ENCODE measurements at regions not wholly inside any gene's neighbourhood (a gene's known extent, or its start where the extent isn't known, plus 50 kb on each side); places are given as distances from the start of the nearest gene placed in this dataset.

DNA sequence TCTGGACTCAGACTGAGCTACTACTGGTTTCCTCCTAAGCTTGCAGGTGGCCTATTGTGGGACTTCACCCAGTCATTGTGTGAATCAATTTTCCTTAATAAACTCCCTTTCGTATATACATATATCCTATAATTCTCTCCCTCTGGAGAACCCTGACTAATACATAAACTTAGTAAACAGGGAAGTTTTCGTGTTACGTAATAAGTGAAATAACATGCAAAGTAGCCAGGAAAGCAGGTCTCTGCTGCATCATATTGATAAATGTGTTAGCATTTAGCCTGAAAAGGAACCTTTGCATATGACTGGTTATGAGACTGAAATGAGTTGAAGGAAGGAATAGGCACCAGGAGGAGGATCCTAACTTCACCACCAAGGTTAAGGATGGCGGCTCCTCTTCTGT is 527.2 kb upstream of the FAM98A start:
- no peak for DNase-seq

DNA sequence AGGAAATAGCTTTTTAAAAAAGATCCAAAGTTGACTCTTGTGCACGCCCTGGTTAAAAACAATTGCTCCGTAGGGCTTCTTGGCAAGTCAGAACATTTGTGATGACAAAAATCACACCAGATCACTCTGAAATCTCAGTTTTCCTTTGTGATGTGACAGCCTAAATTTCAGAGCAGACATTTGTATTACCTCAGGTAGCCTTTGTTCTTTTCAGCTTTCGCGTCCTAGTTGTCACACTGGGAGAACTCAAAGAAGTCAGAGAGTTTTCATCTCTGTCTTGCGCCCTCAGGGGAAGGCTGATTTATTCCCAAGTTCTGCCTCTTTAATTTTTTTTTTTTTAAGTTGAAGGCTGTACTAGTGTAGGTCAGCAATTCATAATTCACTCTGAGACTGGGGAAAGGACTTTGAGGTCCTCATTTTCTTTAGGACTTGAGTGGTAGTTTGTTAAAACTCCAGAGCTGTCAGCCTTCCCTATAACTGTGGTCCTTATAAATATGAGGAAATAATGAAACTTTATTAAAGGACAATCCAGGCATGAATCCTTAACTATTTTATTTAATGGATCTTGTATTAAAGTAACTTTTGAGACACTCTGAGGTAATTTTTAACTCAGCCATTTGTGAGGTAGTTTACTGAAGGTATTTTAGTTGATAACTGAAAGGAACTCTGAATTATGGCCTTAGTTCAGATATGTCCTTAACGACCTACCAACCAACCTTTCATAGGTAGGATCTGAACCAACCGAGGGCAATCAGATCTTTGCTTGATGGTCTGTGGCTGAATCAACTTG is 525.1 kb upstream of the FAM98A start:
- no peak for DNase-seq

DNA sequence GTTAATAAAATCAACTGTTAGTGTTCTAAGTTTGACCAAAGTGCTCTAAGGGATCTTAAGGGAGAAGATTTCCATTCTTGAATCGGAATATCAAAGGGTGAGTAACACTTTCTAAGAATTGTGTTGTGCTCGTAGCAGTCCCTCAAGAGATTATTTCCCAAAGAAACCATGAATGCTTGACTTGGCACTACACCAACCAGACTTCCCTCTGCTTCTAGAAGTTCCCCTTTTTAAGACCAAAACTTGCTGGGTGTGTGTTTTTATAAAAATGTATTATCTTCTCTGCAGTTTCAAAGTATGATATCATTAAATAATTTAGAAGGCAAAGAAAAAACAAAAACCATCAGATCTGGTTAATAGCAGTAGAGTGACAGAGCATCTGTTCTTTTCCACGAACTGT is 522.0 kb upstream of the FAM98A start:
- DNase-seq: no peak

GRCh38 chr2:34115076-34115475 is 516.0 kb upstream of the FAM98A start:
- DNase-seq: no peak

DNA sequence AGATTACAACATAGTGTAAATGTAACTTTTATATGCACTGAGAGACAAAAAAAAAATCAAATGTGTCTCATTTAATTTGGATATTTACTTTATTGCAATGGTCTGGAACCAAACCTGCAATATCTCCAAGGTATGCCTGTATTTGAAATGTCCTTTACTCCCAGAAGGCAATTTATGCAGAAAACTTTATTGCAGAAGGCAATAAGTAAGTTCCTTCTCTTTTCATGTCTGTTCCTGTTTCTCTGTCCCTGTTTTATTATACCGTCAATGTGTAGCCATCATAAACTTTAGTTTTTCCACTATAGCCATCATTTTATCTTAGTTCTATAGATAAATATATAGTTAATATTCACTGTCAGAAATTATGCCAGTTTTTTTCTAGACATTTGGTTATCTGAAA is 513.1 kb upstream of the FAM98A start:
- no peak for DNase-seq

- DNase-seq: no peak
Measured at GRCh38 chr2:34110392-34110791, 511.3 kb upstream of the FAM98A start.

GRCh38 chr2:34107811-34108210 is 508.7 kb upstream of the FAM98A start:
- no peak for DNase-seq

GRCh38 chr2:34105006-34105767 is 506.1 kb upstream of the FAM98A start:
- peak; percentile 87 for DNase-seq

DNA sequence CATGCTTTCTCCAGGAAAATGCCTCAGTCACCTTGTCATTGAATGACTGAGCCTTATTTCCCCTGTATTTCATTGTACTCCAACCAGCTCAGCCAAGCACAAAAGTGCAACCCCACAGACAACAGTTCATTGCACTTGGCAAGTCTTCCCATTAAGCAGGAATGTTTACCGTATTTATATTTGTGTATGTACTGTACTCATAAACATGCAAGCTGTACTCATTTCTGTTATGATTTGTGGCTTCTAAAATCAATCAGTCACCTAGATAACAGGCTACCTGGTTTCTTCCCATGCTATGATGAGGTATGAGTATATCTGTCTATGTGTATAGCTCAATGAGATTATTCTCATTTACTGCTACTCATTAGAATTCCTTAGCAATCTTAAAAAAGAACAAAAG is 505.5 kb upstream of the FAM98A start:
- DNase-seq: peak; percentile 23

DNA sequence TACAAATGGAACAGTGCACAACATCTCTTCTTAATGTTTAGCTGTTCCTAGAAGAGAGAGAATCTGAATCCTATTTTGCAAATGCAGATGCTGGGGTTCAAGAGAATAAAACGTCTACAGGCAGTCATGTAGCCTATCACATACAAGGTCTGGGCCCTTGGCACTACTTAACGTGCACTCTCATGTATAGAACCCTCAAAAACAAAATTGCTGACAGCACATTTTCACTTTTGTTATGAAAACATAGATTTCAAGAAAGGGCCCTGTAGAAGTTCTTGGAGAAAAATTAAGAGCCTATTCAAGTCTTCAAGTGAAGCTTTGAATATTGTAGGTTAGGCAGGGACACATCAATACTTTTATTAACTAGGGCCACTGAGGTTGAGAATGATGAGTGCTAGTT is 504.3 kb upstream of the FAM98A start:
- no peak for DNase-seq

GRCh38 chr2:34102339-34102738 is 503.2 kb upstream of the FAM98A start:
- peak; percentile 38 for DNase-seq

- no peak for DNase-seq
Measured at GRCh38 chr2:34099377-34099776, 500.3 kb upstream of the FAM98A start.

- no peak for DNase-seq
Measured at GRCh38 chr2:34098256-34098655, 499.2 kb upstream of the FAM98A start.

DNA sequence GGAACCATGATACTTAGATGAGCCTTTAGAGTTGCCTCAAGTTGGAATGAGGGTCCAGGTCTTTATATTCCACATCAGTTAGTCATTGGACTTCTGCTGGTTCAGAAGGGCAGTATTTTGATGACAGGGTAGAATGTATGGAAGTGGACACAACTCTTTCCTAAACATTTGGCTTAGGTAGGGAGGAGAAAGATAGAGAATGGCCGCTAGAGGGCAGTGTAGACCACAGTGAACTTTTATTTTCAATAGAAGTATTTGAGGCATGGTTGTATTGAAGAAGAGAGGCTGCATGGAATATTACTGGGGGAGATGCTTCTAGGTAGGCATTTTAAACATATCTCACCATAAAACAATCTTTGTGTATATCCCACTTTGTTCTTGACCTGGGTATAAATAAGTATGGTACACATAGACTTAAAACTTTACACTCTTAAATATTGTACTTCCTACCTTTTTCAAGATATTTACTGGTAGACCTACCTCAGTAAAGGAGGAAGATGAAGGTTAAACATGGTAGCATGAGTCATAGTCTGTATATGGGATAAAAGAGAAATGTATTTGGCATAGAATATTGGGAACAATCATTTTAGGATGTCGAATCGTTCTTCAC is 497.6 kb upstream of the FAM98A start:
- DNase-seq: peak; percentile 63

GRCh38 chr2:34093790-34094189 is 494.7 kb upstream of the FAM98A start:
- no peak for DNase-seq

GRCh38 chr2:34070196-34070595 is 471.1 kb upstream of the FAM98A start:
- DNase-seq: no peak

DNA sequence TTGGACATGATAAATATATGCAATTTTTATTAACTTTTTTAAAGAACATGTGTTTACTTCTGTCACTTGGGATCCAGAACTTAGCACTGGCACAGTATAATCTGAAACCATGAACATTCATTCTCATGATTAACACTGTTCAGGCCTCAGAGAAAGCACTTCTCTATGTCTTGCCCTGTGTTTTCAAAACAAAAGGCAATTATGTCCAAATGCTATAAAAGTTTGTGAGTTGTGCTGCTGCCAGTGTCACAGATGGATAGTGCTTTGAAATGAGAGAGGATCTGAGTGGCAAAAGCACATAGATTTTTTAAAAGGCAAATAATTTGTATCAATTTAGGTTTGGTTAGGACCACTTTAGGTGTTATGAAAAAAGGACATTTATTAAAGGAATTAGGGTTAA is 470.5 kb upstream of the FAM98A start:
- DNase-seq: no peak

- DNase-seq: no peak
Measured at GRCh38 chr2:34050413-34050812, 451.3 kb upstream of the FAM98A start.

GRCh38 chr2:34045101-34045655 is 446.1 kb upstream of the FAM98A start:
- no peak for DNase-seq

DNA sequence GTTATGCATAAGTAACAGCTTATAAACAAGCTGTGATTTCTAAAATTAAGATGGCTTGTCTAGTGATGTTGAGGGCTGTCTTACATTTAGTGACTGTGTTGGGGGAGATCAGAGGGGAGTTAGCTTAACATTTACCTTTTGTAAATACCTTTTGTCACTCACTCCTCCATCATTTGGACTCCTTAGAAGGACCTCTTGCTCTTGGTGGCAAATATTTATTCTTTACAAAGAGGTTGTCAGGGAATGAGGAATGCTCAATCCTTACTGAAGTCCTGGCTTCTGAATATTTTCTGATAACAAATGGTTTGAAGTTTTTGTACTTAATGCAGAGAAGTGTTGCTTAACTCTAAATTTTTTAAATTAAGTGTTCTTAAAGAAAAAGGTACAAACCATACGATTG is 438.8 kb upstream of the FAM98A start:
- DNase-seq: no peak

- no peak for DNase-seq
Measured at GRCh38 chr2:34037157-34037556, 438.1 kb upstream of the FAM98A start.

GRCh38 chr2:34031097-34031496 is 432.0 kb upstream of the FAM98A start:
- DNase-seq: no peak

GRCh38 chr2:34030273-34030672 is 431.2 kb upstream of the FAM98A start:
- DNase-seq: no peak

- DNase-seq: no peak
Measured at GRCh38 chr2:34029073-34029472, 430.0 kb upstream of the FAM98A start.
